ENCODE measurements at regions not wholly inside any gene's neighbourhood (a gene's known extent, or its start where the extent isn't known, plus 50 kb on each side); places are given as distances from the start of the nearest gene placed in this dataset.

GRCh38 chr10:4198216-4198615 is 413.2 kb upstream of the KLF6 start:
- no peak for TF ChIP-seq CTCF (optimal IDR thresholded peaks at IDR 0.05 in 1 of 3, IDR thresholded peaks at IDR 0.05 in 1 of 3, conservative IDR thresholded peaks at IDR 0.05 in 1 of 3; ENCODE audit: extremely low read depth in 1 of 3, insufficient read depth in 2 of 3, low read length in 3 of 3)
- no peak for TF ChIP-seq EZH2 (IDR thresholded peaks at IDR 0.05; ENCODE audit: low read length)

Measured in keratinocyte (primary cell).